GM21381 (cell line): ENCODE measurements at regions not wholly inside any gene's neighbourhood (a gene's known extent, or its start where the extent isn't known, plus 50 kb on each side); places are given as distances from the start of the nearest gene placed in this dataset.

Experiments used
- ATAC-seq: cut with Tn5 transposase; IDR thresholded peaks from one replicate; pipeline ENCODE4 v1.9.1; 2021; ENCODE audit warnings: mild to moderate bottlenecking, moderate library complexity; ENCODE audit not compliant: unreplicated experiment

DNA sequence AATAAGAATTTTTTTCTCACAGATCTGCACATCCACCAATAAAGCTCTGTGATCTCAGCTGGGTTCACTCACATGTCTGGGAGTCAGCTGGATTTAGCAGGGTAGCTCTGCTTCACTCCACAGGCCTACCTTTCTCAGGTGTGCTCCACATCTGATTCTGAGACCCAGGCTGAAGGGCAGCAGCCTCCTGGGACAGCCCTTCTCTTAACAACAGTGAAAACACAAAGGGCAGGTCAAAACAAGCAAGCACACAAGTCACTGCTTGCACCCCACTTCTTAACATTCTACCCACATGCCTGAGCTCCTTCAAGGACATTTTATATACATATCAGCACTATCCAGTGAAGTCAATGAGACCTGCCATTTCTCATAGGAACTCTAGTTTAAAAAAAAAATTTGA, 96.0 kb upstream of the MAP3K4 start:
- no peak for ATAC-seq

- no peak for ATAC-seq
Observed at GRCh38 chr6:160899671-160900430, 91.7 kb upstream of the MAP3K4 start.

- ATAC-seq, result no peak
Observed at GRCh38 chr6:160911949-160912348, 79.6 kb upstream of the MAP3K4 start.

DNA sequence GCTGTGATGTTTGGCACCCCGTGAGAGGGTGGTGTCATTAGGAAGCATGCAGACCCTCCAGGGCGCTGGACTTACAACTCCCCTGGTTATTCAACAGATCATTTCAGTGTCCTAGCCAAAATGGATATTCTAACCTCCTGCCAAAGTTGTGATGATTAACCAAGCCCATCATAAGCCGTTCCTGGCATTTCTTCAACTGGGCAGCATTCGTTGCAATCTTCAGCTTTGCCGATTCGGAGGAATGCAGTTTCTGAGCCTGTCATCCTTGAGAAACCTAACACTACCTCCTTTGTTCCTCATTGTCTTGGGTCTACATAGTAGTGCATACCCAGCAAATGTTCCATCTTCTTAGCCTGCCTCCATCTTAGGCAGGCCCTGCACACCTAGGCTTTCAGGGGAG, 79.2 kb upstream of the MAP3K4 start:
- no peak for ATAC-seq

GRCh38 chr6:160917572-160917971, 74.0 kb upstream of the MAP3K4 start:
- no peak for ATAC-seq

DNA sequence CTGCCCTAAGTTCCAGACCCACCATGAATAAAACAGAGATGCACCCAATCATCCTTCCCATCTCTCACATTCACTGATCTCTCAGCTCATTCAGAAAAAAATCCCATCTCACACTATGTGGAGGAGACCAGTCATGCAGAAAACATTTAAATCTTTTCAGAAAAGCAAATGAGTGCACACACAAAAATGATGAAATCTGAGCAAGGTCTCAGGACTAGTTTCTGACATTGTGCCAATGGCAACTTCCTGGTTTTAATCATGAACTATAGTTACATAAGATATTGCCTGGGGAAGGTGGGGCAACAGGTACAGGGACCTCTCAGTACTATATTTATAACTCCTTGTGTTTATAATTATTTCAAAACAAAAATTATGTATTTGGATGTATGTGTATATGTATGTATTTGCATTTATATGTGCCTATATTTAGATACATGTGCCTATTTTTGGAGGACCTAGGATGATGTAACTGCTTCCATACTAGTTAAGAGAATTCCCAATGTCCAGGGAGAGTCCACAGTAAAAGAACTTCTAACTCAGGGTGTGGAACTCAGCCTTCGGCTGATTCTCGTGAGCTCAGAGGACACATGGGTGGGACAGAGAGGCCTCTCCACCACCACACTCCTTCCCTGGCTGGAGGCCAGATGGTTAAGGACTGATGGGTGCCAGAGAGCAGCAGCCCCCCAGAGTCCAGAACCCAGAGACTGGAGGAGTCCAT, 71.7 kb upstream of the MAP3K4 start:
- ATAC-seq, result no peak

- no peak for ATAC-seq
Observed at GRCh38 chr6:160921095-160921494, 70.5 kb upstream of the MAP3K4 start.

- ATAC-seq, result no peak
Observed at GRCh38 chr6:160926281-160927276, 65.0 kb upstream of the MAP3K4 start.

GRCh38 chr6:160927416-160927815, 64.2 kb upstream of the MAP3K4 start:
- ATAC-seq, result no peak

GRCh38 chr6:160929361-160929760, 62.2 kb upstream of the MAP3K4 start:
- no peak for ATAC-seq

GRCh38 chr6:160929831-160930230, 61.7 kb upstream of the MAP3K4 start:
- no peak for ATAC-seq

DNA sequence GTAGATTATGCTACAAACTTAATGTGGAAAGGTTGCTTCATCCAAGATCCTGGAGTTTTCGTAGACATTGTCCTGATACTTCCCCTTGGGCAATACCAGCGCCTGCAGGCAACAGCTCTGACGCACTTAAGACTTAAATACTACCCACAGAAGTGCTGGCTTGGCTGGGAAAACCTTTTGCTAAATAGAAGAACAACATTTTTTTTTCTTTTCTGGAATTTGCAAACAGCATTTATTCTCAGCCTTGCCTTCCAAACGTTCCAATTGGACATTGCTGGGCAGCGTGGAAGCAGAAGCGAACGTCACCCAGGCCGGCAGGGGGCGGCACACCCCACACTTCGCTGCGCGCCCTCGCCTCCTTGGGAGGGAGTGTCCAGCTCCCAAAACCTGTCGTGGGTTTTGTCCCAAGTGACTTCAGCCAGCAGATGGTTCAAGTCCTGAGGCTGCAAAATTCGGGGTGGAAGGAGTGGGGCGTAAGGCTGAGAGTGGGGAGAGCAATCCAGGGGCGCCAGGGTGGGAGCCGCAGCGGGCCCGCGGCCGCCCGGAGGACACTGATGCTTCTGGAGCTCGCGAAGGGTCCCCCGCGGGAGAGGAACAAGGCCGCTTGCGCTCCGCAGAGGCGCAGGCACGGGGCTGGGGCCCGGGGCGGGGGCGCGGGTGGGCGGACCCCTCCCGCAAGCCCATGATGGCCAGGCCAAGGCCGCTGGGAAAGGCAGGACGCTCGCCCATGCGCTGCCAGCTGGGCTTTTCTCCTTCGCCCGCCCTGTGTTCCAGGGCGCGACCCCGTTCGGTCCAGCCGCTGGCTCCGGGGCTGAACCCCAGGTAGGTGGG, 60.8 kb upstream of the MAP3K4 start:
- ATAC-seq, result peak; percentile 83

DNA sequence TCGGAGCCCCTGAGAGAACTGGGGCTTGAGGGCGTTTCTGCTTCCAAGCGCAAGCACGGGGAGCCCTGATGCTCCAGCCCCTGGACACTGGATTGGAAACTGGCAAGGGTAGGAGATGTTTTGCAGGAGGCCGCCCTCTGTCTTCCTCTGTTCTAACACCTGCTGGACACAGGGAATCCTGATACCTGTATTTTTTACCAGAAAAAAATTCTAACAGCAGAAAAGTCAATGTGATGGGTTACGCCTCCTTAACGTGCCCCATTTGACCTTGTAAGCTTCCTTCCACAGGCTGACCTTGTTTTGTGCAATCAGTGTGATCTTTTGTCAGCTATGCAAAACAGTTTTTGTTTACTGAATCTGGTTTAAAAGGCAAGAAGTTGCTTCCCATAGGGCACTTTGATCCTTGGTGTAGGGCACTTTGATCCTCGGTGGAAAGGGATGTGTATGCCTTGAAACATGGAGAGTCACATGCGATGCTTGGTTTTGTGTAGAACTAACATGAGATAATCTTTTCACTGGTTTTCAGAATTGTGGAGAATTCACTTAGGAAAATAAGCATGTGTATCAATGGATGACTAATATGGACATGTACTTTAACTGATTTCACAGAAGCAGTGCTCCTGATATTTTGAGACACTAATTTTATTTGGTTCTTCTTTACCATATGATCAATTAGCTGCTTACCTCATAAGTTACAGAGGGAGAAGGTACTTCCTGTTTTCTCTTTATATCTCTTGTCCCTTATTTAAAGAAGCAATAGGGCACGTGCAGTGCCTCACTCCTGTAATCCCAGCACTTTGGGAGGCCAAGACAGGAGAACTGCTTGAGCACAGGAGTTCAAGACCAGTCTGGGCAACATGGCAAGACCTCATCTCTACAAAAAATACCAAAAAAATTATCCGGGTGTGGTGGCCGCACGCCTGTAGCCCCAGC, 59.9 kb upstream of the MAP3K4 start:
- no peak for ATAC-seq

DNA sequence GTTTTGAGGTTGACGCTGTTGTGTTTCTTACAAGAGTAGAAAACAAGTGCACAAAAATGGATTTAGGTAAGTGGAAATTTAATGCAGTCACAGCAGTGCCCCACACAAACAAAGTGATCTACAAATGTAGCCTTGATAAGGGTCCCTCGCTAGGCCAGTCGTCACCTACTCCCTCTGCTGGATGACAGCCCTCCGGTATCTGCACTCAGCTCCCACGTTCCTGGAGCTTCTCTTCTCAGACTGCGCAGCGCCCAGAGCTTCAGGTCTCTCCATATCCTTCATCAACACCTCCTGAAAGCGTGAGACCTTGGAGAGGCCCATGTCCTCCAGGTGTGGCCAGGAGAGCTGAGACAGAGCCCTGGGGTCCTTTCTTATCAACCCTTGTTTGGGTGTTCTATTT, 58.3 kb upstream of the MAP3K4 start:
- no peak for ATAC-seq

DNA sequence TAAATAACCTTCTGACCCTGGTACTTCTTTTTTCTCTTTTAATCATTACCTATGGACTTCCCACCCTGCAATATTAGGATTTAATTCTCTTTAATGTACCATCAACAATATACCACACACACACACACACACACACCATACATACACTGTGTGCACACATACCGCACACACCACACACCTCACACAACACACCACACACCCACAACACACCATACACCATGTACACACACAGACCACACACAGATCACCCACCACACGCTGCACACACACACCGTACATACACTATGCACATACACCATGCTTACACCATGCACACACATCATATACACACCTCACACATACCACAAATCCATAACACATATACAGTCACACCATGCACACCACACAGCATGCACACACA, 57.4 kb upstream of the MAP3K4 start:
- no peak for ATAC-seq

DNA sequence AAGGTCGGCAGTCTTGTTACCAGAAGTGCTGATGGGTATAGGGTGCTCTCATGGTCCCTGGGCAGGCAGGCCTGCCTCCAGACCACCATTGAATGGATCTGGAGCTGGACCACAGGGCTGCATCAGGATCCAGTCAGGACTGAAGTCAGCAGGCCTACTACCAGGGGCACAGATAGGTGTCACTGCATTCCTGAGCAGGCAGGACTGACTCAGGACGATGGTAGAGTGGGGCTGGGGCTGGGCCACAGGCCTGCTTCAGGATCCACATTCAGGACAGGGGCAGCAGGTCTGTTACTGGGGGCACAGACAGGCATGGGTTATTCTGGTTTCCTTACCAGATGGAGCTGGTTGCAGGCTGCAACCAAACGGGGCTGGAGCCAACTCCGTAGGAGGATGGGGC, 51.4 kb upstream of the MAP3K4 start:
- no peak for ATAC-seq
